ENCODE measurements at regions not wholly inside any gene's neighbourhood (a gene's known extent, or its start where the extent isn't known, plus 50 kb on each side); places are given as distances from the start of the nearest gene placed in this dataset.

GRCh38 chr14:86420131-86420530 is 890.2 kb downstream of the FLRT2 start:
- TF ChIP-seq CTCF (IDR thresholded peaks at IDR 0.05; ENCODE audit: low read depth, low read length) (no peak), POLR2A (IDR thresholded peaks at IDR 0.05; ENCODE audit: extremely low read depth, insufficient read length) (no peak), MAX (IDR thresholded peaks at IDR 0.05; ENCODE audit: low read depth, low read length) (no peak)

All from NB4 (cell line).